ENCODE measurements at regions not wholly inside any gene's neighbourhood (a gene's known extent, or its start where the extent isn't known, plus 50 kb on each side); places are given as distances from the start of the nearest gene placed in this dataset.

GRCh38 chr1:22253012-22253790, 110.3 kb upstream of the WNT4 start:
- no peaks in the 10 kb centered on the region for H3K27me3 ChIP-seq (ENCODE audit: control insufficient read depth, insufficient read depth, low read length)
- no peak overlapping the region for H3K4me3 ChIP-seq (ENCODE audit: low read length)
- no peak overlapping the region for H3K27ac ChIP-seq (ENCODE audit: low read length)
- H3K9me3 ChIP-seq (replicated peaks; ENCODE audit: control insufficient read depth, low read depth, low read length) = no peaks in the 10 kb centered on the region
- DNase-seq = no peak
- 65% methylated on average over 11 of the region's 16 CpGs for WGBS (ENCODE audit: insufficient coverage)
- H3K36me3 ChIP-seq (ENCODE audit: control insufficient read depth, insufficient read depth, low read length) = no peaks in the 10 kb centered on the region
- peaks cover 72% of the 10 kb centered on the region for H3K4me1 ChIP-seq (ENCODE audit: control insufficient read depth, insufficient read depth, low read length)

- no peak overlapping the region for H3K27ac ChIP-seq (ENCODE audit: low read length)
- peaks cover 3% of the 10 kb centered on the region for H3K27me3 ChIP-seq (ENCODE audit: control insufficient read depth, insufficient read depth, low read length)
- H3K4me3 ChIP-seq (ENCODE audit: low read length) = no peak overlapping the region
- H3K4me1 ChIP-seq (ENCODE audit: control insufficient read depth, insufficient read depth, low read length) = peaks cover 59% of the 10 kb centered on the region
- no peaks in the 10 kb centered on the region for H3K9me3 ChIP-seq (replicated peaks; ENCODE audit: control insufficient read depth, low read depth, low read length)
- no peak for DNase-seq
- WGBS (ENCODE audit: insufficient coverage) = 80% methylated on average over 1 of the region's 7 CpGs
- no peaks in the 10 kb centered on the region for H3K36me3 ChIP-seq (ENCODE audit: control insufficient read depth, insufficient read depth, low read length)
These were observed 111.9 kb upstream of the WNT4 start for GRCh38 chr1:22254756-22255155.

GRCh38 chr1:22255341-22256212, 112.7 kb upstream of the WNT4 start:
- Histone ChIP-seq H3K36me3 (ENCODE audit: control insufficient read depth, insufficient read depth, low read length) (no peaks in the 10 kb centered on the region), H3K4me3 (ENCODE audit: low read length) (no peak overlapping the region), H3K27ac (ENCODE audit: low read length) (no peak overlapping the region), H3K9me3 (replicated peaks; ENCODE audit: control insufficient read depth, low read depth, low read length) (no peaks in the 10 kb centered on the region), H3K4me1 (ENCODE audit: control insufficient read depth, insufficient read depth, low read length) (peaks cover 52% of the 10 kb centered on the region), H3K27me3 (ENCODE audit: control insufficient read depth, insufficient read depth, low read length) (peaks cover 3% of the 10 kb centered on the region)
- DNase-seq = no peak
- WGBS (ENCODE audit: insufficient coverage) = 49% methylated on average over 9 of the region's 11 CpGs

- WGBS (ENCODE audit: insufficient coverage) = 66% methylated on average over 2 of the region's 3 CpGs
- H3K27ac ChIP-seq (ENCODE audit: low read length) = no peak overlapping the region
These were observed 113.3 kb upstream of the WNT4 start for GRCh38 chr1:22256213-22256512.

GRCh38 chr1:22257290-22258275, 114.7 kb upstream of the WNT4 start:
- 75% methylated on average over 25 of the region's 32 CpGs for WGBS (ENCODE audit: insufficient coverage)

More at GRCh38 chr1:22256213-22256512, 113.3 kb upstream of the WNT4 start:
- Histone ChIP-seq H3K9me3 (replicated peaks; ENCODE audit: control insufficient read depth, low read depth, low read length) (no peaks in the 10 kb centered on the region), H3K27me3 (ENCODE audit: control insufficient read depth, insufficient read depth, low read length) (peaks cover 4% of the 10 kb centered on the region), H3K4me3 (ENCODE audit: low read length) (no peak overlapping the region), H3K4me1 (ENCODE audit: control insufficient read depth, insufficient read depth, low read length) (peaks cover 47% of the 10 kb centered on the region), H3K36me3 (ENCODE audit: control insufficient read depth, insufficient read depth, low read length) (no peaks in the 10 kb centered on the region)
- DNase-seq = no peak

GRCh38 chr1:22258698-22259097, 115.8 kb upstream of the WNT4 start:
- no peak overlapping the region for H3K4me3 ChIP-seq (ENCODE audit: low read length)
- no peaks in the 10 kb centered on the region for H3K9me3 ChIP-seq (replicated peaks; ENCODE audit: control insufficient read depth, low read depth, low read length)
- H3K36me3 ChIP-seq (ENCODE audit: control insufficient read depth, insufficient read depth, low read length) = no peaks in the 10 kb centered on the region
- H3K4me1 ChIP-seq (ENCODE audit: control insufficient read depth, insufficient read depth, low read length) = peaks cover 33% of the 10 kb centered on the region
- DNase-seq = no peak
- H3K27ac ChIP-seq (ENCODE audit: low read length) = no peak overlapping the region
- WGBS (ENCODE audit: insufficient coverage) = 67% methylated on average over 1 of the region's 6 CpGs
- peaks cover 11% of the 10 kb centered on the region for H3K27me3 ChIP-seq (ENCODE audit: control insufficient read depth, insufficient read depth, low read length)

More at GRCh38 chr1:22257290-22258275, 114.7 kb upstream of the WNT4 start:
- Histone ChIP-seq H3K36me3 (ENCODE audit: control insufficient read depth, insufficient read depth, low read length) (no peaks in the 10 kb centered on the region), H3K4me3 (ENCODE audit: low read length) (no peak overlapping the region), H3K27ac (ENCODE audit: low read length) (no peak overlapping the region), H3K9me3 (replicated peaks; ENCODE audit: control insufficient read depth, low read depth, low read length) (no peaks in the 10 kb centered on the region), H3K4me1 (ENCODE audit: control insufficient read depth, insufficient read depth, low read length) (peaks cover 33% of the 10 kb centered on the region), H3K27me3 (ENCODE audit: control insufficient read depth, insufficient read depth, low read length) (peaks cover 10% of the 10 kb centered on the region)
- DNase-seq = no peak

- 48% methylated on average over 13 of the region's 18 CpGs for WGBS (ENCODE audit: insufficient coverage)
- DNase-seq = no peak
- peaks cover 25% of the 10 kb centered on the region for H3K4me1 ChIP-seq (ENCODE audit: control insufficient read depth, insufficient read depth, low read length)
- no peaks in the 10 kb centered on the region for H3K36me3 ChIP-seq (ENCODE audit: control insufficient read depth, insufficient read depth, low read length)
- no peaks in the 10 kb centered on the region for H3K9me3 ChIP-seq (replicated peaks; ENCODE audit: control insufficient read depth, low read depth, low read length)
- peaks cover 14% of the 10 kb centered on the region for H3K27me3 ChIP-seq (ENCODE audit: control insufficient read depth, insufficient read depth, low read length)
- H3K27ac ChIP-seq (ENCODE audit: low read length) = no peak overlapping the region
- no peak overlapping the region for H3K4me3 ChIP-seq (ENCODE audit: low read length)
These were observed 116.8 kb upstream of the WNT4 start for GRCh38 chr1:22259551-22260282.

- no peaks in the 10 kb centered on the region for H3K36me3 ChIP-seq (ENCODE audit: control insufficient read depth, insufficient read depth, low read length)
- H3K27me3 ChIP-seq (ENCODE audit: control insufficient read depth, insufficient read depth, low read length) = peaks cover 16% of the 10 kb centered on the region
- WGBS (ENCODE audit: insufficient coverage) = 91% methylated on average over 9 of the region's 21 CpGs
- H3K9me3 ChIP-seq (replicated peaks; ENCODE audit: control insufficient read depth, low read depth, low read length) = no peaks in the 10 kb centered on the region
- no peak overlapping the region for H3K27ac ChIP-seq (ENCODE audit: low read length)
- peaks cover 13% of the 10 kb centered on the region for H3K4me1 ChIP-seq (ENCODE audit: control insufficient read depth, insufficient read depth, low read length)
- no peak for DNase-seq
- H3K4me3 ChIP-seq (ENCODE audit: low read length) = no peak overlapping the region
These were observed 118.0 kb upstream of the WNT4 start for GRCh38 chr1:22260860-22261432.

- Histone ChIP-seq H3K9me3 (replicated peaks; ENCODE audit: control insufficient read depth, low read depth, low read length) (no peaks in the 10 kb centered on the region), H3K4me1 (ENCODE audit: control insufficient read depth, insufficient read depth, low read length) (peaks cover 9% of the 10 kb centered on the region), H3K27ac (ENCODE audit: low read length) (no peak overlapping the region), H3K36me3 (ENCODE audit: control insufficient read depth, insufficient read depth, low read length) (no peaks in the 10 kb centered on the region), H3K4me3 (ENCODE audit: low read length) (no peak overlapping the region), H3K27me3 (ENCODE audit: control insufficient read depth, insufficient read depth, low read length) (peaks cover 23% of the 10 kb centered on the region)
- DNase-seq = no peak
- 49% methylated on average over 5 of the region's 7 CpGs for WGBS (ENCODE audit: insufficient coverage)
These were observed 118.7 kb upstream of the WNT4 start for GRCh38 chr1:22261580-22261979.

Data from muscle of leg (tissue), 3 donors.